NCI-H1105 (cell line): ENCODE measurements at regions not wholly inside any gene's neighbourhood (a gene's known extent, or its start where the extent isn't known, plus 50 kb on each side); places are given as distances from the start of the nearest gene placed in this dataset.
"Not testable (repeated sequence)": the region's sequence is repeated elsewhere in the genome, so short reads cannot be mapped to it uniquely, and the experiment has no call there.

Experiments used
- DNase-seq: peaks from one replicate; lab custom pipeline; 2025; lab: John Stamatoyannopoulos, UW

DNA sequence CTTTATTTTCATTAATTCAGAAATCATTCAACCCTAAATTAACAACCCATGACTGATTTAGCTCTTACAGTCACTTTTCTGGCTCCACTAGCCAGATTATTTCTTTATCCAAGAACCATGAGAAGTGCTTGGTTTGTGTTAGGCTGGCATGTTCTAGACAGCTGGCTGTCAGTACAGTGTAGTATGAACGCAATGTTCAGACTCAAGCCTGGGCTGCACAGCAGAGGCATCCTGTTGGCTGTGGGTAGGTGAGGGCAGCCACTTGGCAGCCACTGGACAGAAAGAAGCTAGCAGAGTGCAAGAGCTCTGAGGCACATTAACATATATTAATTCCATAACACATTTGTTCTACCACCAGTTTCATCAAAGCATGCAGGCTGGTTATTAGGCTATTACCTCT lies 522.9 kb upstream of the FSHR start:
- DNase-seq = no peak

DNA sequence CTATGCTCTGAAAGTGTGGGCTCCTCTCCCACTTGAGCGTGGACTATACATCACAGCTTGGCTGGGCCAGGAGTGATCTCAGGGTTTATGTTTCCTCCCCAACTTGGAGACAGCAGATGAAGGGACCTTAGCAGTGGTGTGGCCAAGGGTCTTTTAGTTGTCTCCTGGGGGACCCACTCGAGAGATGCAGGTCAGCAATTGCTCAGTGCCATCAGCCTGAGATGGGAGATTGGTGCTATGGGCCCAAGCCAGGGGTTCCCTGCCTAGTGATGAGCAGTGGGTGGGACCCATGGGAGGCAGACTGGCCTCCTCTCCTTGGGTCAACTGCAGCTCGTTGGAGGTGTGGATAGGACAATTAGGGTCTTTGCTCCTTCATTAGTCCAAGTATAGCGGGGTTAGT lies 510.5 kb upstream of the FSHR start:
- DNase-seq = no peak

DNA sequence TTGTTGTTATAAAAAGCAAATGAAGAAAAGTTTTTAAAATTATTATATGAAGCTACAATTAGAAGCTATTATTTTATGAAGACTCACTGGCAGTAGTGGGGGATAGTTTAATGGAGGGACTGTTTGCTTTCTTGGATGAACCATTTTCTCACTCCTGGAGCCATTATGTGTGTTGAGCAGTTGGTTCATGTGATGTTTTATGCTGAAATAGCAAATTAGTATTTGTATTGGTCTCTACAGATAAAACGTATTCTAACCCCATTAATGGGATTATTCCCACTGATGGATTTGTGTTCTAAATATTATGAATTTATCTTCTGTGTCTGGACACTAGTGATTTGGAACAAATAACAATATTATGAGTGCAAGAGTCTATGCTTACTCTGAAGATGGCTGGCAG lies 507.5 kb upstream of the FSHR start:
- no peak for DNase-seq

DNA sequence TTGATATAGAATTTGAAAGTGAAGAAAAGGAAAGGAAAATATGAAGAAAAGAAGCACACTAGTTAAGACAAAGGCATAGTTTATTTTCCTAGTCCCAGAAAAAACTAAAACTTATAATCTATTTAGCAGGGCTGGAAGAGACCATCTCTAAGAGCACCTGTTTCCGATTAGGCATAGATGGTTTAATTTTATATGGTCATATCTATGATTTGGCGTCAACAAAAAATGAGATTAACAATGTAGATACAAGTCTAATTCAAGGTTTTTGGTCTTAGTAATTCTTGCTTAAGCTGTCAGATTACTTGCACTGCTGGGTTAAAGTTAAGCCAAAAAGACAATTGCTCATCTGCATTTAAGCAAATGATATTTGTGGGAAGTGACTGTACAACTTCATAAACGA lies 502.5 kb upstream of the FSHR start:
- DNase-seq = no peak

DNA sequence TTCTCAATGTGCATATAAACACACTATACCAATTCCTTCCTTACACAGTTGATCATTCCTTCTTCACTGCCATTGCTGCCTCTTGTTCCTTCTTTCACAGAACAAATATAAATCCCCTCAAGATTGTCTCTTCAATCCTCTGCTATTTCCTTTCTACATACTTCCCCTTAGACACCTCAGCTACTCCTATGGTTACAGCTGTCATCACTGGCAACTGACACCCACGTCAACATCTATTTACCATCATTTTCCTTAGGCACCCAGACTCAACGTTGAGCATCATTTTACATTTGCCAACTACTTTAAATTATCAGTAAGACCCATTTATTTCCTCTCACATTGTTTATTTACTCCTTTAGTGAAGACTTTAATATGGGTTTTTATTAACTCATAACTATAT lies 488.8 kb upstream of the FSHR start:
- no peak for DNase-seq

DNA sequence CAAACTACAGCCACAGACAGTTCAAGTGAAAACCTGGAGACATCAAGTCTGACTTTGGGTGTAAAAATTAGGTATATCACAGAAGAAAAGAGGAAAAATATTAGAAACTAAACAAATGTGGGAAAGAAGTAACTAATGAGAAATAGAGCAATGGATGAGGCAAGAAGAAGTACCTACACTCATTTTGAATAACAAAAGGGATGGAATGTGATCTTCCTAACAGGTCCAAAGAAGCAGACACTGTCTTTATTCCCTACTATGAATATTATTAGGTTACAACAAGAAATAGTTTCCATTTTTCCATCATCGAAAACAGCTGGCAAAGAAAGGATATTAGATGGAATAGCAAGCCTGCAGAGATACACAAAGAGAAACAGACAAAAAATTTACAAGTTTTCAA lies 486.3 kb upstream of the FSHR start:
- DNase-seq = no peak

DNA sequence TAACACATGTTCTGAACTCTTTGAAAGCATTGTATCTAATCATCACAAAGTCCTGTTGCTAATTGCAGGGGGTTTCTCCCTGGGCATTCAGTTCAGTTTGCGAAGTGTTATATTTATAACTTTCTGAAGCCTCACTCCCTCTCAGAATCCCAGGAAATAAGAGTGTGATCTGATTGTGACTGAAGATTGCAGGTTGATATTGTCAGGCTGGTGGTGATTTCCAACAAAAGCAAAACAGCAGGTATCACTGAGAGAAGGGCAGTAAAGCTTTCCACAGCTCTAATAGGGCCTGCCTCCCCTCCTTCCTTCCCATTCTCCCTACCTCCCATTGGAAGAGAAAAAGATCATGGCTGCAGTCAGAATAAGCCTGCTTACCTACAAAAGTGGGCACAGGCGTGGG lies 466.7 kb upstream of the FSHR start:
- DNase-seq = no peak

DNA sequence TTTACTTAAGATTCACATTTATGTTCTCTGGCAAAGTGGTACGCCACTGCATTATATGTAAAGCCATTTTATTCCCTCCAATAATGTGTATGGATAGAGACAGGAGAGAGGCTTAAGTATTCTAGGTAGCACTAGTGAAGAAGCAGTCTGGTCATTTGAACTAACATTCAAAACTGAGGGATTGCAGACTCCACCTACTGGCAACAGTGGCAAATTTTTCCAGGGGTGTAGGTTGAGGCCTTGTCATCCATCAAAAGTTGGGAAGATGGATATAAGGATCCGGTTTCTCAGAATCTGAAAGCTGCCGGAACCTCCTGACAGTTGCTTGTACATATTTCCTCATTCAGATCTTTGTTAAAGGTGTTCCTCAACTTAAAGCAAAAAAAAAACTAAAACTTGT lies 465.5 kb upstream of the FSHR start:
- DNase-seq = no peak

DNA sequence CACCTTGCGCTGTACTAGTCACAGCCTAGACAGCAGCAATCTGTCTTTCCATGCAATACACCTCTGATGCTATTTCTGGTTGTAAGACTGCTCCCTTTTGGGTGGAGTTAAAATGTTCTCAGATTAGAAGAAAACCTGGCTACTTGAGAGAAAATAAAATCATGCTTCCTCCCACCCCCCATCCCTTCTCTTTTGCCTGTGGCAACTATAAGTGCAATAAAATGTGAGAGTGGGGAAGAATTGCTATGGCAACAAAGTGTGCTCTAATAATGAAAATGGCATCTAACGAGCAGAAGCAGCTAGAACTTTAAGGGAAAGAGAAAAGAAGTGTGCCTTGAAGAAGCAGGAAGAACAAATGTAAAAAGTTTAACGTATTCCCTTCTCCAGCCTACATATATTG lies 464.2 kb upstream of the FSHR start:
- no peak for DNase-seq

DNA sequence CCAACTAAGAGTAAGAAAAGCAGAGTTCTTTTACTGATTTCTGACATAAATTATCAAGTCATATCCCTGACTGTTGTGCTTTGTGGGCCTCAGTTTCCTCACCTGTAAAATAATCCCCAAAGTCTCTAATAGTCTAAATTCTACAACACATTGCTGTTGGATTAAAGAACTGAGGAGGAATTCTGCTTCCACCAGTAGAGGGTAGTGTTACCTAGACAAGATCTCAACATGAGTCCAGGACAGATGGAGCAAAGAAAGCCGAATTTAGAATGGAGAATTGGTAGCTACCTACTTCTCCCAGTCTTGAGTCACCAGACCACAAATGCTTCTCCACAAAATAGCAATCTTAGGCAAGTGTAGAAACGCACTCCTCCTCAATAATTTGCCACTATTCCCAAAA lies 462.5 kb upstream of the FSHR start:
- peak; percentile 6 for DNase-seq

DNA sequence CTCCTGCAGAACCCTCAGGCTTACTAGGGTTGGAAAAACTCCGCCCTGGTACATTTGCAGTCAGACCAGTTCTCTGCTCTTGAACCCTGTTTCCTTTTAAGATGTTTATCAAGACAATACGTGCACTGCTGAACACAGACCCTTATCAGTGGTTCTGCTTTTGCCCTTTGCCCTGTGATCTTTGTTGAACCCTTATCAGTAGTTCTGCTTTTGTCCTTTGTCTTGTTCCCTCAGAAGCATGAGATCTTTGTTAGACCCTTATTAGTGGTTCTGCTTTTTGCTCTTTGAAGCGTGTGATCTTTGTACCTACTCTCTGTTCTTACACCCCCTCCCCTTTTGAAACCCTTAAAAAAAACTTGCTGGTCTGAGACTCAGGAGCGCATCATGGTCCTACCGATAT lies 457.5 kb upstream of the FSHR start:
- not testable (repeated sequence) for DNase-seq

DNA sequence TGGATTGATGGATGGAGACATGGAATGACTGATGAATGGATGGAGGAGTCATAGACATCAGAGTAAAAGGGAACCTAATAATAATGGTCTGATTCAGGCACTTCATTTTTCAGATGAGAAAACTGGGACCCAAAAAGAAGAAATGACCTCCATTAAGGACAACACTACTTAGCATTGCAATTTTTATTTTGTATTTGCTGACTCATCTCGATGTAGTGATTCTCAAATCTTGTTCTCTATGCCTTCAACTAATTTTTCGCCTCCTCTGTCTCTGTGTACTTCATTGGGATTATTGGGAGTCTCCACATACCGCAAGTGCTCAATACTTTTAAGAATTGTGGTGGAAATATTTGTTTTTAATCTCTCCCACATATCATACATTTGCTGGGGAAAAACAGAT lies 446.2 kb upstream of the FSHR start:
- DNase-seq = no peak

DNA sequence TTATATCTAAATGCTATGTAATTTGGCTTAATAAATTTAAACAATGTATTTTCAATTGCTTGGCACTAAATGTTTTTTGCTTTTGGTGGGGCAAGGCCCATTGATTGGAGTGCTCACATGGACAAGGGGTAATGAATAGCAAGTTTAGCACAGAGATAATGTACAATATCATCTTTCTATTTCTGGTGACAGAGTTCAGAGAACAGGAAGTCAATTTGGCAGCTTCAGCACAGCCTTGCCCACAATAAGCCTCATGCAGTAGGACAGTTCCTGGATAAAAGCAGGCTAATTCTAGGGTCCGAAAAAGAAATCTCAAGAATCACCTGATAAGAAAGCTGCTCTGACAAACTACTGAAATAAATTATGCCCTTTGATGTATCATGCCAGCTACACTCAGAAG lies 443.9 kb upstream of the FSHR start:
- no peak for DNase-seq

DNA sequence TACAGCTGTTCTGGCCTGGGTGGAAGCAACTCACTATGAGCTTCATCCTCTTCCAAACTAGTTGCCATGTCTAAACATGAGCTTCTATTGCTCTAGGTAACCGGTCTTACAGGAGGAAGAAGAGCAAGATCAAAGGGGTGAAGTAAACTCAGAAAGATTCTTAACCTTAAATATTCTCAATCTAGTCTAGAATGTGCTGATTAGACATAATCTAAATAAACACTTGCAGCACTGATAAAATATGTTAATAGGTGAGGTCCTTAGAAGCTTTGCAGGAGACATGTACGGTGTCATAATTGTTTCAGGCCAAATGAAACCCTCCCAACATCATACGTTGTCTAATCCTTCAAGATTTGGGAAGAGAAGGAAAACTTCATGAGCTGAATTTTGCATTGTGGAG lies 431.6 kb upstream of the FSHR start:
- no peak for DNase-seq

DNA sequence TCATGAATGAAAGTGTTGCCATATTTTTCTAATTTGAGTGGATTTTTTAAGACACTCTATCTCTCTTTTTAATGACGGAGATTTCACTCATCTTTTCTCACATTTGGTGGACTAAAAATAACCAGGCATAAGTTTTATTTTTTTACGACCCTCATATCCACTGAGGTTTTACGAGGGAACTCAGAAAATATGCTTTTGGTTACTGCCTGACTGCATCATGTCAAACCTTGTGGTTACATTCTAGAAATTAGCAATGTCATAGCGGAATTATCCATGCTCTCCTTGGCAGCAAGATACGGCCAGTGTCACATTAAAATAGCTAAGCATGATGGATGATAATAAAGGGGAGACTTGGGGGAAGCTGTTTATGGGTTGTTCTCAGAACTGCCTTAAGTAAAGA lies 428.6 kb upstream of the FSHR start:
- no peak for DNase-seq

DNA sequence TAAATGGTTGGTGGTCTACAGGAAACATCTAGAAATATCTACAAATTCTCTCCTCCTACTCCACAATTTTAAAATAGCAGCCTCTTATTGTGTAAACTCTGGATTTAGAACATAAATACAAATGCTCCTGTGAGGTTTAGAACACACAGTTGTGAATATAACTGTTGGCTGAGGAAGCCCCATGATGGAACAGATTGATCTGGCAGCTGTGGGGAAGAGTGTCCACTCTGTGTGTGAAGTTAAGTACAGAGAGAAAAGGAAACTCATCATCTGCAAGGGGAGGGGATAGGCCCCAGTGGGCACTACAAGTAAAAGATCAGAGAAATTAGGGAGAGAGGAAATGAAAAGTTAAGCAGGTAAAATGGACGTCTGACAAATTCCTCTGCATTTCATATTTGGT lies 422.7 kb upstream of the FSHR start:
- DNase-seq = no peak

DNA sequence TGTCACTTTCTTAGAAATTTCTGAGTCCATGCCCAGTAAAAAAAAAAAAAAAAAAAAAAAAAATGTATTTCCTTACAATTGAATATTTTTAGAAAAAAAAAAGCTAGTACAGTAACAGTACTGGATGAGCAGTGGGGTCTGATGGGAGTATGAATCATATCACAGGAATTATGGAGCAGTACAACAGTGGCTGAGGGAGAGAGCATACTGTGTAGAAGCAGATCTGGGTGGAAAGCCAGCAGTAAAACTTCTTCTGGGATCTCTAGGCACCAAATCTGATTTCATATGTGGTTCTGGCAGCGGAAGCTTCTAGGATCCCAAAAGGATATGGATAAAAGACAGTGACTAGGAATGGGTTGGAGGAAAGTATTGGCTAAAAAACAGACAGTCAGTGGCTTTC lies 414.9 kb upstream of the FSHR start:
- DNase-seq = no peak

DNA sequence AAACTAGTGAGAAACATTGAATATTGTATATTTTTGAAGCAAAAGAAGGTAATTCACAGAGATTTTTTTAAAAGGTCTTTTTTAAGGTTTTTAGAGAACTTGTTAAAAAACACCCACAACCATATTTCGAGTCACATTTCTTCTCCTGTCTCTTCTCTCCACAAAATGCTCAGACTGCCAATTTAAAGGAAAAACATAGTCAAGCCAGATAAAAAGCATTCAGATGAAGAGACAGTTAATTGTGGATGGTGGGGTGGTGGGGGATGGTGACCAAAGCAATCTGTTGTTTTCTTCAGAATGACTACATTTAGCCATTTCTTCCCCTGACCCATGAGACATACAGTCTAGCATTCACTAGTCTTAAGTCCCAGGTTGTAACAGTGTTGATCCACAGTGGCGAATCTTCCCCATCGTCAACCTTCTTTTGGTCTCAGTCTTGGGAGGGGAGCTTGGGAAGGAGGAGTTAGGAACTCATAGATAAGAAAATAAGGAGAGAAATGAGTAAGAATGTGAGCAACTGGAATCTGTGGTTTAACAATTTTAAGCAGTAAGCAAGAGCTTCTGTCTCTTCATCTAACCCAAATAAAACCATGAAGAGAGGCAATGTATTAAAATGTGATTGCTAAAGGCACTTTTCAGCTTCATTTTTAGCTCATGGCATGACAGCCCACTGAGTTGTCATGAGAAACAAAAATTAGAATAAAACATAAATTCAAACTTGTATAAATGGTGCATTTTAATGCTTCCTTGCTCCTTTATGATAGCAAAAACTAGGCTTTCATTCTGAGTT lies 413.7 kb upstream of the FSHR start:
- DNase-seq = no peak

DNA sequence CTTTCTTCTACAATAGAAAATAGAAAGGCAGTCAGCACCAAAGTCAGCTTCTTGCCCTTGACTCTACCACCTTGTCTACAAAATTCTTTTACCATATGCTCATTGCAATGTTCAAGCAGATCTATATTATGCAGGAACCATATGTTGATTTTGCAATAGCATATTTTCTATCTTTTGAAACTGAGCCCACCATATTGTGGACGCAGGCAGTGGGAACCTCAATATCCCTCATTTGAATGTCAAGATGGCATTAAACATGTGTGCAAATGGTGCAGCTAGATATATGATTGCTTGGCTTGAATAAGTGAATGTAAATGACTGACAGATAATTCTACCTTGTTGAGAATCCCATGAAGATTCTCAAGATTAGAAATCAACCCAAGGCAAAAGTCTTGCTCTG lies 412.7 kb upstream of the FSHR start:
- DNase-seq = no peak

DNA sequence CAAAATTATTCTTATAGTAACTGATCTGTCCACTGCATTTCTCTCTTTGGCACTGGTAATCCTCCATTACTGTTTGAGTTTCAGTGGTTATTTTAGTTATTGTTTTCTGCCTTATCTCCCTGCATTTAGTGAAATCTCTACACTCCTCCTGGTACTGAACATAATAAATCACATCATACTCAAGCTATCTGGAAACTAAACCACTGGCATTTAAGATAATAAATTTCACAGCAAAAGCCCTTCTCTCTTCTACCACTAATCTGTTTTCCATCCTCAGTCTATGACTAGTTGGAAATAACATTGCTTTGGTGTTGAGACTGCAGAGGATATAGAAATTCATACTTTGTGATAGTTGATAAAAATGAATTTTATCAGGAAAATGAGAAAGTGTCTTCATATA lies 399.3 kb upstream of the FSHR start:
- DNase-seq = no peak

DNA sequence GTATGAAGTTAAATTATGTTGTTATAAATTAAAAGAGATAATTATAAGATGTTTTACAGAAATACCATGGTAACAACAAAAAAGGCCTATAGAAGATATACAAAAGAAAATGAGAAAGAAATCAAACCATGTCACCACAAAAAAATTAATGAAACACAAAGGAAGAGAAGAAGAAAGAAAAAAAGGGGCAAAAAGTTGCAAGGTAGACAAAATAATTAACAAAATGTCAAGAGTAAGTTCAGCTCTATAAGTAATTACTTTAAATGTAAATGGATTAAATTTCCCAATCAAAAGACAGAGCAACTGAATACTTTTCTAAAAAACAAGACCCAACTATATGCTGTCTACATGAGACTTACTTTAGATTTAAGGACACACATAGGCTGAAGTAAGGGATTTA lies 378.4 kb upstream of the FSHR start:
- DNase-seq = no peak

DNA sequence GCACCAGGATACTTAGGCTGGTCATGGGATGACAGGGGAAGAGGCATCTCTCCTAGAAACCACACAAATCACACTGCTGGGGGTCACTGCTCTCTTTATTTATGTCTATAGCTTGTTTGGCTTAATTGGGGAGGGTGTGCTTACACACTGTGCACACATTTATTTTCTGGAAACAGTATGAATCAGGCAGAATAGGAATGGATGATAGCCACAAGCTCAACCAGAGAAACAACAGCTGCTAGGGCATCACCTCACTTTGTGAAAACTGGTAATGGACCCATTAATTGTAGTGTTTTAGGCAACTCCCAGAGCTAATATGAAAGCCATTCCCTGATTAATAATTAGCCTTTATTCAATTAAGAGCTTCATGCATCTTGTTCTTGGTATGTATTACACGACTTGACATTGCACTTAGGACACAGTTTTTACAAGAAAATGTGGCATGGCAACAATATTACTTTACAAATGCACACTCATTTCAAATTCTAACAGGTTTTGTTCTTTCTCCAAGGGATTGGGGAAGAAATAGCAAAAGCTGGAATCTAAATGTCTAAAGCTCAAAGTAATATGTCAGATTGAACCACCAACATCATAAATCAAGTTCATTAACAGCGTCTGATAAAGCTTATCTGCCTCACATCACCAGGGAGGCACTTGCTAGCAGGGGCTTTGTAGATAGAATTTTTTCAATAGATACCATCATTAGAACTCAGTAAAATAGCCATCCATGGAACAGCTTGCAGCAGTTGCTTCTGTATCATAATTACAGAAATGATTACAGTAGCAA lies 361.9 kb upstream of the FSHR start:
- DNase-seq = no peak

DNA sequence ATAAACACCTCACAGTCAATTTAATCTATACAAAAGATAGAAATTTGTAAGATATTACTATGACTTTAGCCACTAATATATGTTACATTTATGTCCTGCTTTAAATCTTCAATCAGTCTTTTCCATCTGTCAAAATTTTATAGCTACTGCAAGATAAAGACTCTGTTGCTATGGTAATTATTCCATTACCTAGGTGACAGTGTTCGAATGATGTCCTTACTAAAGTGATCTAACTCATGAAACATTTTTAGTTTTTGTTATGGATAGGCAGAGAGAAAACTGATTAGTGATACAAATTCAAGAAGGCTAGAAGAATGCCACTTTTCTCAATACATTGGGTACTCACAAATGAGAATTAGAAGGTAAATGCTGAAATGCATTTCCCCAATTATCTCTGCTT lies 359.9 kb upstream of the FSHR start:
- DNase-seq = no peak

DNA sequence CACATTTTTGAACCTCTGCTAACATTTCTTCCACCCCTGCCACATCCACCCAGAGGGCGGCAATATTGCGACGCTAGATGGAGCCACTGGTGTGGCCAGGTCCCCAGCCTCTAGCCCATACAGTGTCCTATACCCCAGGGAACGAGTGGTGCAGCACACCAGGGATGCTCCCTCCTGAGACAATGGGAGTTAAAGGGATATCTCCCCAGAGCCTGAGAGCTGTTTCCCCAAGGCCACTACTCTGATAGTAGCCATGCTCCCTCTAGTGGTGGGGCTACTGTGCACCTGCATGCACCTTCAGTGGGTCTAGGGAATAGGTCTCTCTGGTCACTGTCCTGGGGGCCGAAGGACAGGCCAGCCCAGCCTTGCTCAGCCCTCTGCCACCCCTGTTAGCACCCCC lies 336.4 kb upstream of the FSHR start:
- DNase-seq = no peak
